MCF 10A (cell line): ENCODE measurements at regions not wholly inside any gene's neighbourhood (a gene's known extent, or its start where the extent isn't known, plus 50 kb on each side); places are given as distances from the start of the nearest gene placed in this dataset.

Experiments
- BruUV-seq: library from RNA; stranded (reverse); fragments of 400-500 nt; replicated peaks from 2 replicates; lab custom pipeline; 2021; lab: Mats Ljungman, UMichigan
- CTCF ChIA-PET: fragments of 300-600 bp; sonication (Branson Sonifier 250); formaldehyde crosslinking; extraction: SDS; loops from one replicate; lab custom pipeline; 2021; ENCODE audit warnings: antibody characterized with exemption, inconsistent platforms; lab: Yijun Ruan, JAX
- POLR2A ChIA-PET: fragments of 300-600, 350-650 bp; sonication (Branson Sonifier 250); formaldehyde crosslinking; extraction: SDS; loops from one replicate; lab custom pipeline; 2020; ENCODE audit warnings: antibody characterized with exemption, inconsistent platforms; lab: Yijun Ruan, JAX
- DNase-seq: peaks from one replicate; pipeline ENCODE4 v3.0.0-alpha.2; 2018; ENCODE audit not compliant: unreplicated experiment
- H3K27ac Mint-ChIP-seq: one replicate; pipeline ENCODE4 v1.8.0; 2022; ENCODE audit warnings: mild to moderate bottlenecking, low read depth, mixed read lengths; ENCODE audit not compliant: unreplicated experiment
- H3K27me3 Mint-ChIP-seq: one replicate; pipeline ENCODE4 v1.8.0; 2022; ENCODE audit warnings: mixed read lengths; ENCODE audit not compliant: insufficient read depth, unreplicated experiment
- H3K36me3 Mint-ChIP-seq: one replicate; pipeline ENCODE4 v1.8.0; 2022; ENCODE audit warnings: mild to moderate bottlenecking, moderate library complexity, mixed read lengths; ENCODE audit not compliant: insufficient read depth, unreplicated experiment
- H3K4me1 Mint-ChIP-seq: one replicate; pipeline ENCODE4 v1.8.0; 2022; ENCODE audit warnings: mixed read lengths; ENCODE audit not compliant: insufficient read depth, unreplicated experiment
- H3K4me3 Mint-ChIP-seq: one replicate; pipeline ENCODE4 v1.8.0; 2022; ENCODE audit warnings: mild to moderate bottlenecking, moderate library complexity, mixed read lengths; ENCODE audit not compliant: unreplicated experiment
- H3K9me3 Mint-ChIP-seq: one replicate; pipeline ENCODE4 v1.8.0; 2022; ENCODE audit warnings: mixed read lengths; ENCODE audit not compliant: unreplicated experiment
- intact Hi-C: fragments of 100-400 bp; cut with micrococcal nuclease; formaldehyde crosslinking; loops from 2 replicates; pipeline ENCODE4 v1.14.1; 2022
- TF ChIP-seq, protein P1 (sequence below): fragments of 200-600 bp; IDR thresholded peaks from one replicate; pipeline ENCODE4 v1.8.0; 2022; ENCODE audit warnings: antibody characterized with exemption, mild to moderate bottlenecking; ENCODE audit not compliant: unreplicated experiment

DNA sequence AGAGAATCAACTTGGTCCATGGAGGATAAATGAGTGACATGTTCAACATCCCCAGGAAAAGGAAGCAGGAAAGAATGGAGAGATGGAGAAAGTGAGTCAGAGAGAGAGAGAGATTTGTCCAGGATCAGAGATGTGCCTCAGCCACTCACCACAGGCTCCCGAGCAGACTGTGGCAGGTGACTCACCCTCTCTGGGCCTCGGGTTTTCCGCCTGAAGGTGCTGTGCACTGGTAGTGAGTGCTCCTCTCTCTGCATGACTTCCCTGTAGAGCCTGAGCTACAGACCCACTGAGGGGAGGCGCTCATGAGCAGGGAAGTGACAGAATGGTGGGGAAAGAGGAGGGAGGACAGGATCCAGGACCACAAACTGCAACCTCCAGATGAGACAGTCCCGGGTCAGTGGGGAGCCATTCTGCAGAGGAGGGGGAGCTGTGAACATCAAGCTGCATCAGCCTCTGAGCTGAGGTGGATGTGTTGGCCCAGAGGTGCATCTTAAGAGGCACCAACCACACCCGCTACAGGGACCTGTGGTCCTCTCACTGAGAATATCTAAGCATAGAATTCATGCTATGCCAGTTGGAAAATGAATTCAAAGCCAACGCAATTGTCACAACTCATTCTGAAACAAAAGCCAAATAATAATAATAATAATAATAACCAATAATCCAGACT is 433.4 kb downstream of the BRD1 start:
- Mint-ChIP-seq H3K9me3 (peaks cover 22% of the 10 kb centered on the region), H3K4me1 (no peaks in the 10 kb centered on the region), H3K36me3 (no peaks in the 10 kb centered on the region), H3K27ac (no peak overlapping the region), H3K4me3 (no peak overlapping the region), H3K27me3 (no peaks in the 10 kb centered on the region)
- ChIA-PET CTCF (no interaction called here), POLR2A (no interaction called here)
- intact Hi-C loops: no loop called here
- DNase-seq: no peak
- TF ChIP-seq, protein P1, sequence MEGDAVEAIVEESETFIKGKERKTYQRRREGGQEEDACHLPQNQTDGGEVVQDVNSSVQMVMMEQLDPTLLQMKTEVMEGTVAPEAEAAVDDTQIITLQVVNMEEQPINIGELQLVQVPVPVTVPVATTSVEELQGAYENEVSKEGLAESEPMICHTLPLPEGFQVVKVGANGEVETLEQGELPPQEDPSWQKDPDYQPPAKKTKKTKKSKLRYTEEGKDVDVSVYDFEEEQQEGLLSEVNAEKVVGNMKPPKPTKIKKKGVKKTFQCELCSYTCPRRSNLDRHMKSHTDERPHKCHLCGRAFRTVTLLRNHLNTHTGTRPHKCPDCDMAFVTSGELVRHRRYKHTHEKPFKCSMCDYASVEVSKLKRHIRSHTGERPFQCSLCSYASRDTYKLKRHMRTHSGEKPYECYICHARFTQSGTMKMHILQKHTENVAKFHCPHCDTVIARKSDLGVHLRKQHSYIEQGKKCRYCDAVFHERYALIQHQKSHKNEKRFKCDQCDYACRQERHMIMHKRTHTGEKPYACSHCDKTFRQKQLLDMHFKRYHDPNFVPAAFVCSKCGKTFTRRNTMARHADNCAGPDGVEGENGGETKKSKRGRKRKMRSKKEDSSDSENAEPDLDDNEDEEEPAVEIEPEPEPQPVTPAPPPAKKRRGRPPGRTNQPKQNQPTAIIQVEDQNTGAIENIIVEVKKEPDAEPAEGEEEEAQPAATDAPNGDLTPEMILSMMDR: no peak
- no TSS peak for BruUV-seq

GRCh38 chr22:49393526-49393925 is 434.1 kb downstream of the BRD1 start:
- TF ChIP-seq, protein P1: no peak
- DNase-seq: no peak
- H3K4me1 Mint-ChIP-seq: no peaks in the 10 kb centered on the region
- intact Hi-C loops: no loop called here
- H3K4me3 Mint-ChIP-seq: no peak overlapping the region
- H3K27me3 Mint-ChIP-seq: no peaks in the 10 kb centered on the region
- ChIA-PET CTCF (no interaction called here), POLR2A (no interaction called here)
- no TSS peak for BruUV-seq
- H3K36me3 Mint-ChIP-seq: no peaks in the 10 kb centered on the region
- H3K9me3 Mint-ChIP-seq: peaks cover 22% of the 10 kb centered on the region
- no peak overlapping the region for H3K27ac Mint-ChIP-seq

DNA sequence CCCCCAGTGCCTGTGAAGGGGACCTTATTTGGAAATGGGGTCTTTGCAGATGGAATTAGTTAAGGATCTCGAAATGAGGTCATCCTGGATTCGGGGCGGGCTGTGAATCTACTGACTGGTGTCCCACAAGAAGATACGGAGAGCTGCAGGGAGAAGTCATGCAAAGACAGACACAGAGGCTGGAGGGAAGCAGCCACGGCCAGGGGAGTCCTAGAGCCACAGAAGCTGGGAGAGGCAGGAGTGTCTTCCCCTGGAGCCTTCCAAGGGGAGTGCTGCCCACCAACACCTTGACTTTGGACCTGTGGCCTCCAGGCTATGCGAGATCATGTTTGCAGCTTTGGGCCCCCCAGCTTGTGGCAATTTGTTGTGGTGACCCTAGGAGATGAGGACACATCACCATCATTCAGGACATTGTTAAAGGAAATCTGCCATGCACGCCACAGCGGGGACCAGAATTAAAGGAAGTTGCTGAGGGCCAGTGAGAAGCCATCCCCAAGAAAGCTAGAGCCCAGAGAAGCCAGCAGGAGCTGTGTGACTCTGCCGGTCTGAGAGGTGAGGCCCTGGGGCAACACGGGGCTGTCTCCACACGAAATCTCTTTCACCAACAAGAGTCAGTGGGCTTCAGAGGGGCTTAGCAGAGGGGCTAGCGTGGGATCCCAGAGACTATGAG is 434.7 kb downstream of the BRD1 start:
- Mint-ChIP-seq H3K9me3 (peaks cover 22% of the 10 kb centered on the region), H3K36me3 (no peaks in the 10 kb centered on the region), H3K4me3 (no peak overlapping the region), H3K4me1 (no peaks in the 10 kb centered on the region), H3K27ac (no peak overlapping the region), H3K27me3 (no peaks in the 10 kb centered on the region)
- no TSS peak for BruUV-seq
- ChIA-PET CTCF (interaction anchor here (0.6 kb wide), 1 partner anchor 83 kb away, joined by 3 read pairs; no protein-coding TSS in a partner anchor), POLR2A (no interaction called here)
- intact Hi-C loops: no loop called here
- no peak for DNase-seq
- TF ChIP-seq, protein P1: no peak

DNA sequence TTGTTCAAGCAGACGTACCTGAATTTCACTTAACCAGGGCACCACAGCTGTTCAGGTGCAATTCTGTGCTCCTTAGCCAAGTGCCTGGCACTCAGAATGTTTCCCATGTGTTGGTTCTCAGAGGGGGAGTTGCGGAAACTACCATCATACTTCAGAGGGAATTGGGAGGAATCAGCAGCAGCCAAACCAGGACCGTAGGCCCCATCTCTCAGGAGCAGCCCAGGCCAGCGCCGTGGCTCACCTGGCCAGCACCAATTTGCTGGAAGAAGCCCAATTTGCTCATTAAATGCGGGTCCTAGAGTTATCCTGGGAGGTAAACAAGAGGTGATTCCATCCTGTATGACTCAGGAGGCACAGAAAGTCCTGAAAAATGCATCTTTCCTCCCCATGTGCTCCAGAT is 435.4 kb downstream of the BRD1 start:
- BruUV-seq: no TSS peak

More for the DNA sequence above, 435.4 kb downstream of the BRD1 start:
- Mint-ChIP-seq H3K27ac (no peak overlapping the region), H3K4me3 (no peak overlapping the region), H3K9me3 (peaks cover 22% of the 10 kb centered on the region), H3K4me1 (no peaks in the 10 kb centered on the region), H3K36me3 (no peaks in the 10 kb centered on the region), H3K27me3 (no peaks in the 10 kb centered on the region)
- CTCF ChIA-PET: no interaction called here
- intact Hi-C loops: no loop called here
- POLR2A ChIA-PET: no interaction called here
- TF ChIP-seq, protein P1: no peak
- no peak for DNase-seq
